GM23248 (cell line): ENCODE measurements at regions not wholly inside any gene's neighbourhood (a gene's known extent, or its start where the extent isn't known, plus 50 kb on each side); places are given as distances from the start of the nearest gene placed in this dataset.

Experiments used
- EZH2 ChIP-seq: fragments of 200-600 bp; sonication (generic); IDR thresholded peaks from 2 replicates; pipeline ENCODE4 v1.6.1; 2018; ENCODE audit warnings: antibody characterized with exemption, mild to moderate bottlenecking; ENCODE audit not compliant: insufficient read depth, poor library complexity, severe bottlenecking
- EZH2phosphoT487 ChIP-seq: fragments of 200-600 bp; sonication (generic); IDR thresholded peaks from 2 replicates; pipeline ENCODE4 v1.6.1; 2018; ENCODE audit warnings: antibody characterized with exemption, moderate library complexity, mild to moderate bottlenecking, low read depth; ENCODE audit not compliant: insufficient read depth

GRCh38 chr3:162721736-162722135 lies 1225.1 kb downstream of the OTOL1 start:
- no peak for TF ChIP-seq EZH2phosphoT487
- no peak for TF ChIP-seq EZH2
